GM20000 (cell line): ENCODE measurements at regions not wholly inside any gene's neighbourhood (a gene's known extent, or its start where the extent isn't known, plus 50 kb on each side); places are given as distances from the start of the nearest gene placed in this dataset.
A peak's percentile ranks its signal among the peaks of the same experiment; 100 is the strongest.

Experiments used
- DNase-seq: peaks from one replicate; pipeline ENCODE4 v3.0.0; 2012; ENCODE audit warnings: low spot score
- TF ChIP-seq, protein P1 (sequence below): IDR thresholded peaks from 2 replicates; pipeline ENCODE4 v1.5.1; 2012; ENCODE audit warnings: mild to moderate bottlenecking, control low read depth; ENCODE audit errors: extremely low read depth, missing control alignments

DNA sequence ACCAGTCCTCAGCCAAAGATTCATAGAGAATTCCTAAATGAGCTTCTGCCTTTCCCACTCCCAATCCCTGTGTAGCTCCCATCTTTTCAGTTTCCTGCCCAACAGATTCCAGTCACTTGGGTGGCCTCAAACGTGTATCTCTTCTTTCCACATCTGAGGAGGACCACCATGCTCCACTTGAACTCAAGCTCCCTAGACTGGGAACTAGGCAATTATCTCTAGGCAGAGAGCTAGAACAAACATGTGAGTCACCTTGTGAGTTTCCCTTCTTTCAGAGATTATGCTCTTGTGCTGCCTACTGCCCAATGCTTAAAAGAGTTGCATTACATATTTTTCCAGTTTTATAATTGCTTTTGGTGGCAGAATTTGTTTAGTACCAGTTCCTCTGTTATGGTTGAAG lies 178.0 kb downstream of the MDFIC start:
- no peak for DNase-seq
- TF ChIP-seq, protein P1, sequence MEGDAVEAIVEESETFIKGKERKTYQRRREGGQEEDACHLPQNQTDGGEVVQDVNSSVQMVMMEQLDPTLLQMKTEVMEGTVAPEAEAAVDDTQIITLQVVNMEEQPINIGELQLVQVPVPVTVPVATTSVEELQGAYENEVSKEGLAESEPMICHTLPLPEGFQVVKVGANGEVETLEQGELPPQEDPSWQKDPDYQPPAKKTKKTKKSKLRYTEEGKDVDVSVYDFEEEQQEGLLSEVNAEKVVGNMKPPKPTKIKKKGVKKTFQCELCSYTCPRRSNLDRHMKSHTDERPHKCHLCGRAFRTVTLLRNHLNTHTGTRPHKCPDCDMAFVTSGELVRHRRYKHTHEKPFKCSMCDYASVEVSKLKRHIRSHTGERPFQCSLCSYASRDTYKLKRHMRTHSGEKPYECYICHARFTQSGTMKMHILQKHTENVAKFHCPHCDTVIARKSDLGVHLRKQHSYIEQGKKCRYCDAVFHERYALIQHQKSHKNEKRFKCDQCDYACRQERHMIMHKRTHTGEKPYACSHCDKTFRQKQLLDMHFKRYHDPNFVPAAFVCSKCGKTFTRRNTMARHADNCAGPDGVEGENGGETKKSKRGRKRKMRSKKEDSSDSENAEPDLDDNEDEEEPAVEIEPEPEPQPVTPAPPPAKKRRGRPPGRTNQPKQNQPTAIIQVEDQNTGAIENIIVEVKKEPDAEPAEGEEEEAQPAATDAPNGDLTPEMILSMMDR = no peak

DNA sequence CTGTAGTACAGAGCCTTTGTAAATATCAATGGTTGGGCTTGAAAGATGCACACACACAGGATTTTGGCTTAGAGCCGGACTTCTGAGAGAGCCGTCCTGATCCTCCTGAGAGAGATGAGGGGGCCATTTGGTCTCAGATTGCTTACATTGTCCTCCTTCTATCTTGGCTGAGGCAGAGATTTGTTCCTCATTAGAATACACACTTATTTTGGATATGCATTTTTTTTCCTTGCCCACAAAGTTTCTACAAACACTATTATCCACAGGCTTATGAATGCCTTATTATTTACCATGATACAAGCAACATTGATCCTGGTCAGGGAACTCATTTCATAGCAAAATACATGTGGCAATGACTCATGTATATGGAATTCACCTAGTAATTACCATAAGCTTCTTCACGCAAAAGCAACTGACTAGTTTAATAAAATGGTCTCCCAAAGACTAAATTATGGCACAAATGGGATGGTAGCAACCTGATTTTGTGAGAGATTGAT lies 175.3 kb downstream of the MDFIC start:
- TF ChIP-seq, protein P1 = no peak
- DNase-seq = peak; percentile 1

DNA sequence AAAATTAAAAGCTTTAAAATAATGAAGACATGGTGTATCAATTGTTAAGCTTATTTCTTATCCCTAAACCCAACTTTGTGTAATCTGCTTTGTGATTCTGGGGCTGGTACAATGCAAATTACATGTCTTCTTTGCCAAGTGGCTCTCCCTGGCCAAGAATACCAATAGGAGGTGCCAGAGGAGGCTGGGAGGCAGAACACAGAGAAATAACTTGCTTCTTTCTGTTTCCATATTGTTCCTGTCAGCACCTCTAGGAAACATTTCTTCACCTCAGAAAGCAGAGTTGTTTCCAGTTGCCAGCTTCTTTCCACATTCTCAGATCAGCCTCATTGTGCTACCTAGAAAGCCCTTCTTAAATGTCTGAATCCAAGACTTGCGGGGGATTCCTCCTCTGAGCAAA lies 174.4 kb downstream of the MDFIC start:
- no peak for DNase-seq
- TF ChIP-seq, protein P1 = no peak

DNA sequence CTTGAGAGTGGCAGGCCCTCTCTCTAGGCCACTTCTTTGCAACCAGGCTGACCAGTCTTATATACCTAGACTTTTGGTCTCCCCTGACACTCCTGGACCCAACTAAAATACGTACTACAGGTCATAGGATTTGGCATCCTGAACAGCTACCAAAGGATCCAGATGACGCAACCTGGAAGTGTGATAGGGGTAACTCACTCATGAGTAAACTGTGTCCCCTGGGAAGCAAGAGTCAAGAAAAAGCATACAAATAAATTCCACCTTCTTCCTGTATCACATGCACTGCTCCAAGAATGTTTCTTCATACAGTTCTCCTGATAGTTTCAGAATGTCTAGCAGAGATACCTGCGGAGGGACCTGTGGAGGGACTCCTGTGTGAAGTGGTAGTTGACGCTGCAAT lies 172.3 kb downstream of the MDFIC start:
- DNase-seq = no peak
- TF ChIP-seq, protein P1 = no peak

DNA sequence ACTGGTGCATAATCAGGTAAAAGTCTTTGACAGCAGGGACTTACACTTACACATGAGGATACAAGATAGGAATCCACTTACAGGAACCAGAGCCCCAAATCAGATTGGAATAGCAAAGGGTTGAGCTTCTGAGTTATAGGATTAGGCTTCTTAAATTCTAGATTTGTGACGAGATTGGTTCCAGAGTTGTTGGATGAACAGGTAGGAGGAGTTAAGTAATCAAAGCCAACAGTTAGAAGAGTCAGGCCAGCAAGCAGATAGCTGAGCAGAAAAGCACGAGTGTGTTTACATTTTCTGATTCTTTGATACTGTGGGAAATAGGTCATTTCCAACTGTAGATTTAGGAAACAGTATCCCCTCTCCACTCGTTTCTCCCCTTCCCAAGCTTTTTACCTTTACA lies 167.0 kb downstream of the MDFIC start:
- TF ChIP-seq, protein P1 = no peak
- DNase-seq = no peak

DNA sequence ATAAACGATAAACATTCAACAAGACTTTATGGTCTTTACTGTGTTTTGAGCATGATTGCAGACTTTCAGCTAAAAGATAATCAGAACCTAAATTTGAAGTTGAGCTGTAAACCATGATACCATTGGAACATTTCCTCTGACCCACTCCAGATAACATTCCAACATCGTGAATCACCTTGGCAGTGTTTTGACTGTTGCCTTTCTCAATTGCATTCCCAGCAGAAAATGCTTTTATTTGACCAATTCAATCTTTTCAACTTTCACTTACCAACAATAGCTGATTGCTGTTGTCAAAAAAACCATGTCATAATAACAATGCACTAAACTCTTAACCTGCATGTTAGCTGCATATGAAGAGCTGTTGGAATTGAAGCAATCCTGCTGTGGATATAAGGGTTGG lies 165.5 kb downstream of the MDFIC start:
- TF ChIP-seq, protein P1 = no peak
- DNase-seq = no peak

DNA sequence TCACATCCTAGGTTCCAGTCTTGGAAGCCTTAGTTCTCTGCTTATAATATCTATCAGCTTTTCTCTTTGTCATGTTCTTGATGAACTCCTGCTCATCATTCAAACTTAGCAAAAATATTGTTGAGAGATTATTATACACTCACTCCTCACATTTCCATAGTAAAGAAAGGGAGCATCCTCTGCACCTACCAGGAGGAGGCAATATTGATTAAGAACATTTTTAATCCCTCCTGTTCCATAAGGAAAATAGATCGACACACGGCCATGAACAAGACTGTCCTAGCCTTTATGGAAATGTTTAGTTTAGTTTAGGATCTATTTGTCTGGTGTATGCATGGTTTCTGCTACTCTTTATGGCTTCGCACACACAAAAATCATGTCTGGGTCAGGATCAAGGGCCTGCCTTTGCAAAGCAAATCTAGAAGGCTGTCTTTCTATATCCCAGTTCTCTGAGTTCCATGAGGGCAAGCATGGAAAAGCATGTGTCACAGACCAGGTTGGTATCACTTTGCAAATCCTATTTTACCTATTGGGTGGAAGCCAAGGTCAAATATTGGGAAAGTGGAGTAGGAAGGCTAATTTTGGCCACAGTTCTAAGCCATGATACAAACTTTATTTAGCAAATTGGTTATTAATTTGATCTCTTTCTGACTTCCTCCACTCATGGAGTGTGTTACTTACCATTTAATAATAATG lies 164.4 kb downstream of the MDFIC start:
- TF ChIP-seq, protein P1 = no peak

More for the DNA sequence above, 164.4 kb downstream of the MDFIC start:
- no peak for DNase-seq
